Astrocyte (in vitro differentiated cells and primary cell): ENCODE measurements at regions not wholly inside any gene's neighbourhood (a gene's known extent, or its start where the extent isn't known, plus 50 kb on each side); places are given as distances from the start of the nearest gene placed in this dataset.
A peak's percentile ranks its signal among the peaks of the same experiment; 100 is the strongest.

Experiments used
- DNase-seq: peaks from one replicate; pipeline ENCODE4 v3.0.0-alpha.2; 2010; ENCODE audit warnings: low read depth
- FAIRE-seq: peaks from 2 replicates; lab custom pipeline; 2011; peaks lifted over from hg19 to GRCh38; lab: Jason Lieb, UNC
- H2AFZ ChIP-seq: 2 replicates; pipeline ENCODE4 v1.6.0; 2012; ENCODE audit warnings: low read depth, low read length, inconsistent platforms
- H3K27ac ChIP-seq: 2 replicates; pipeline ENCODE4 v1.5.1; 2011; ENCODE audit warnings: low read depth, low read length, inconsistent platforms
- H3K27me3 ChIP-seq: 2 replicates; pipeline ENCODE4 v1.6.0; 2011; ENCODE audit warnings: low read length, inconsistent platforms; ENCODE audit not compliant: insufficient read depth
- H3K36me3 ChIP-seq: 2 replicates; pipeline ENCODE4 v1.5.1; 2011; ENCODE audit warnings: low read length, inconsistent platforms; ENCODE audit not compliant: insufficient read depth
- H3K4me1 ChIP-seq: 2 replicates; pipeline ENCODE4 v1.5.1; 2011; ENCODE audit warnings: low read length, inconsistent platforms; ENCODE audit not compliant: insufficient read depth
- H3K4me2 ChIP-seq: 2 replicates; pipeline ENCODE4 v1.6.0; 2012; ENCODE audit warnings: low read length, inconsistent platforms
- H3K4me3 ChIP-seq: 2 replicates; pipeline ENCODE4 v1.5.1; 2011; ENCODE audit warnings: low read depth, mild to moderate bottlenecking, low read length, inconsistent platforms; ENCODE audit not compliant: insufficient read depth
- H3K79me2 ChIP-seq: 2 replicates; pipeline ENCODE4 v1.6.0; 2012; ENCODE audit warnings: mild to moderate bottlenecking, low read length, inconsistent platforms; ENCODE audit not compliant: insufficient read depth
- H3K9ac ChIP-seq: 2 replicates; pipeline ENCODE4 v1.6.0; 2012; ENCODE audit warnings: mild to moderate bottlenecking, low read length, inconsistent platforms
- H3K9me3 ChIP-seq: 2 replicates; pipeline ENCODE4 v1.5.1; 2012; ENCODE audit warnings: low read depth, mild to moderate bottlenecking, low read length, inconsistent platforms; ENCODE audit not compliant: insufficient read depth
- H4K20me1 ChIP-seq: 2 replicates; pipeline ENCODE4 v1.6.0; 2012; ENCODE audit warnings: low read length, inconsistent platforms; ENCODE audit not compliant: insufficient read depth
- H3K27ac Mint-ChIP-seq: one replicate; pipeline ENCODE4 v1.8.0; 2021; ENCODE audit warnings: mild to moderate bottlenecking, mixed read lengths; ENCODE audit not compliant: unreplicated experiment
- H3K27me3 Mint-ChIP-seq: one replicate; pipeline ENCODE4 v1.8.0; 2021; ENCODE audit warnings: low read depth, mixed read lengths; ENCODE audit not compliant: unreplicated experiment
- H3K36me3 Mint-ChIP-seq: one replicate; pipeline ENCODE4 v1.8.0; 2021; ENCODE audit warnings: low read depth, mixed read lengths; ENCODE audit not compliant: unreplicated experiment
- H3K4me1 Mint-ChIP-seq: one replicate; pipeline ENCODE4 v1.8.0; 2021; ENCODE audit warnings: low read depth, mixed read lengths; ENCODE audit not compliant: unreplicated experiment
- H3K4me3 Mint-ChIP-seq: one replicate; pipeline ENCODE4 v1.8.0; 2021; ENCODE audit warnings: mild to moderate bottlenecking, moderate library complexity, mixed read lengths; ENCODE audit not compliant: unreplicated experiment
- H3K9me3 Mint-ChIP-seq: one replicate; pipeline ENCODE4 v1.8.0; 2021; ENCODE audit warnings: mild to moderate bottlenecking, mixed read lengths; ENCODE audit not compliant: unreplicated experiment
- EZH2 ChIP-seq: IDR thresholded peaks from 2 replicates; pipeline ENCODE4 v1.6.1; 2012; ENCODE audit warnings: mild to moderate bottlenecking, low read length, inconsistent platforms; ENCODE audit not compliant: insufficient read depth
- TF ChIP-seq, protein P1 (sequence below): IDR thresholded peaks from 2 replicates; pipeline ENCODE4 v1.5.1; 2011; ENCODE audit warnings: low read depth, mild to moderate bottlenecking, inconsistent platforms, low read length, moderate library complexity; ENCODE audit not compliant: insufficient read depth

DNA sequence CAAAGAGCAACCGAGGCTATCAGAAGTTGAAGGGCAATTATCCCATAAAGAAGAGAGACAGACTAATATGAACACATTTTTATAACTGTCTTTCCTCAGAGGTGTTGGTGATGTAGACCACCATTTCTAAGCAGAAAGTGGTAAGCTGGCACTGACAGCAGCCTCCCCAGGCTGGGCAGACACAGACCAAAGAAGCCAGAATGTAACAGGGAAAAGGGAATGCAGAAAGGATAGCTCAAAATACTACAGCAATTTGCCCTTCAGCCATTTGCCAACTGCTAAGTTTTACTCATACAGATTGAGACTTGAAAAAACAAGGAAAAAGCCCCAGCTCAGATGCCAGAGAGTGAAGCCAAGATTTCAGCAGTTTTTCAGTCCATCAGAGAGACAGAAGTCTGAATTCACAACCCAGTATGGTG, 73.5 kb upstream of the ABI3BP start:
- Histone ChIP-seq H3K79me2 (no peaks in the 10 kb centered on the region), H3K36me3 (no peaks in the 10 kb centered on the region), H3K4me3 (no peak overlapping the region), H3K27ac (peak overlapping the region; percentile 81), H4K20me1 (no peaks in the 10 kb centered on the region), H3K9ac (peak overlapping the region; percentile 55), H3K4me1 (peaks cover 17% of the 10 kb centered on the region), H3K4me2 (peak overlapping the region; percentile 76), H3K9me3 (no peaks in the 10 kb centered on the region), H3K27me3 (no peaks in the 10 kb centered on the region), H2AFZ (peak overlapping the region; percentile 74)
- Mint-ChIP-seq H3K36me3 (no peaks in the 10 kb centered on the region), H3K4me3 (no peak overlapping the region), H3K27ac (peak overlapping the region; percentile 98), H3K4me1 (peaks cover 34% of the 10 kb centered on the region), H3K9me3 (peaks cover 2% of the 10 kb centered on the region), H3K27me3 (no peaks in the 10 kb centered on the region)
- DNase-seq (peak; percentile 49), FAIRE-seq (peak; percentile 49)
- TF ChIP-seq, protein P1, sequence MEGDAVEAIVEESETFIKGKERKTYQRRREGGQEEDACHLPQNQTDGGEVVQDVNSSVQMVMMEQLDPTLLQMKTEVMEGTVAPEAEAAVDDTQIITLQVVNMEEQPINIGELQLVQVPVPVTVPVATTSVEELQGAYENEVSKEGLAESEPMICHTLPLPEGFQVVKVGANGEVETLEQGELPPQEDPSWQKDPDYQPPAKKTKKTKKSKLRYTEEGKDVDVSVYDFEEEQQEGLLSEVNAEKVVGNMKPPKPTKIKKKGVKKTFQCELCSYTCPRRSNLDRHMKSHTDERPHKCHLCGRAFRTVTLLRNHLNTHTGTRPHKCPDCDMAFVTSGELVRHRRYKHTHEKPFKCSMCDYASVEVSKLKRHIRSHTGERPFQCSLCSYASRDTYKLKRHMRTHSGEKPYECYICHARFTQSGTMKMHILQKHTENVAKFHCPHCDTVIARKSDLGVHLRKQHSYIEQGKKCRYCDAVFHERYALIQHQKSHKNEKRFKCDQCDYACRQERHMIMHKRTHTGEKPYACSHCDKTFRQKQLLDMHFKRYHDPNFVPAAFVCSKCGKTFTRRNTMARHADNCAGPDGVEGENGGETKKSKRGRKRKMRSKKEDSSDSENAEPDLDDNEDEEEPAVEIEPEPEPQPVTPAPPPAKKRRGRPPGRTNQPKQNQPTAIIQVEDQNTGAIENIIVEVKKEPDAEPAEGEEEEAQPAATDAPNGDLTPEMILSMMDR, result no peak
- TF ChIP-seq EZH2, result no peak

GRCh38 chr3:101065962-101066361, 72.7 kb upstream of the ABI3BP start:
- Mint-ChIP-seq H3K27me3 (no peaks in the 10 kb centered on the region), H3K4me3 (peak overlapping the region; percentile 36), H3K36me3 (no peaks in the 10 kb centered on the region), H3K9me3 (peaks cover 3% of the 10 kb centered on the region), H3K4me1 (peaks cover 34% of the 10 kb centered on the region), H3K27ac (peak overlapping the region; percentile 98)
- Histone ChIP-seq H3K4me2 (peak overlapping the region; percentile 76), H3K27me3 (no peaks in the 10 kb centered on the region), H3K9ac (peak overlapping the region; percentile 64), H3K4me1 (peaks cover 17% of the 10 kb centered on the region), H2AFZ (no peak overlapping the region), H3K79me2 (no peaks in the 10 kb centered on the region), H4K20me1 (no peaks in the 10 kb centered on the region), H3K27ac (peak overlapping the region; percentile 81), H3K4me3 (no peak overlapping the region), H3K9me3 (no peaks in the 10 kb centered on the region), H3K36me3 (no peaks in the 10 kb centered on the region)
- DNase-seq, result peak; percentile 91
- peak; percentile 99 for FAIRE-seq
- no peak for TF ChIP-seq EZH2
- TF ChIP-seq, protein P1, result no peak

- H3K27ac Mint-ChIP-seq, result no peak overlapping the region
- Histone ChIP-seq H3K27ac (no peak overlapping the region), H2AFZ (no peak overlapping the region), H3K4me1 (peaks cover 17% of the 10 kb centered on the region), H3K4me3 (no peak overlapping the region), H3K36me3 (no peaks in the 10 kb centered on the region), H3K79me2 (no peaks in the 10 kb centered on the region), H3K4me2 (no peak overlapping the region), H4K20me1 (no peaks in the 10 kb centered on the region), H3K27me3 (no peaks in the 10 kb centered on the region), H3K9ac (no peak overlapping the region), H3K9me3 (no peaks in the 10 kb centered on the region)
- peaks cover 11% of the 10 kb centered on the region for H3K9me3 Mint-ChIP-seq
- peaks cover 24% of the 10 kb centered on the region for H3K4me1 Mint-ChIP-seq
- TF ChIP-seq, protein P1, result no peak
- no peak for TF ChIP-seq EZH2
- FAIRE-seq (no peak), DNase-seq (no peak)
- no peaks in the 10 kb centered on the region for H3K27me3 Mint-ChIP-seq
- H3K4me3 Mint-ChIP-seq, result no peak overlapping the region
- peaks cover 2% of the 10 kb centered on the region for H3K36me3 Mint-ChIP-seq
Measured at GRCh38 chr3:101063401-101063800, 70.2 kb upstream of the ABI3BP start.
